ENCODE measurements at regions not wholly inside any gene's neighbourhood (a gene's known extent, or its start where the extent isn't known, plus 50 kb on each side); places are given as distances from the start of the nearest gene placed in this dataset.

GRCh38 chr4:63729519-63729918, 679.7 kb downstream of the TECRL start:
- ChIA-PET POLR2A (no interaction called here), CTCF (no interaction called here)
- H3K36me3 Mint-ChIP-seq (ENCODE audit: low read depth) = no peaks in the 10 kb centered on the region
- H3K4me3 Mint-ChIP-seq = no peak overlapping the region
- no peaks in the 10 kb centered on the region for H3K4me1 Mint-ChIP-seq
- H3K27me3 Mint-ChIP-seq = no peaks in the 10 kb centered on the region
- no peak overlapping the region for H3K27ac Mint-ChIP-seq
- DNase-seq = no peak
- H3K9me3 Mint-ChIP-seq = peaks cover 9% of the 10 kb centered on the region

GRCh38 chr4:63728480-63729177, 680.6 kb downstream of the TECRL start:
- Mint-ChIP-seq H3K4me3 (no peak overlapping the region), H3K4me1 (no peaks in the 10 kb centered on the region), H3K9me3 (peaks cover 9% of the 10 kb centered on the region), H3K36me3 (ENCODE audit: low read depth) (no peaks in the 10 kb centered on the region), H3K27ac (no peak overlapping the region), H3K27me3 (no peaks in the 10 kb centered on the region)
- ChIA-PET POLR2A (no interaction called here), CTCF (no interaction called here)
- DNase-seq = no peak

DNA sequence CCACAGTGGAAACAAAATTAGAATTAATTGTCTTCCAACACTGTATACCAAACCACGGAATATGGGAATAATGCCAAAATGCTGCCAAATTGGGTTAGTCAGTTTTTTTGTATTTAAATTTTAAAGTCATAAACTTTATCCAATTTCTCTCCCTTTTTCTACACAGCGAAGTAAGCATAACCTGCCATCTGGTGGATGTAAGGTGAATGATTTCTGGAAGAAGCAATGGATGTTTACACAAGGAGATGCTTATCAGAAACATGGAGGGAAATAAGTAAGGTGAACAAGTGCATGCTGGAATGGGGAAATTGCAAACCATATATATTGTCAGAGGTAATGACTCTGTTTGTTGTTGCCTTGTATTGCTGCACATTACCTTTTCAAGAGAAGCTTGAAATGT, 691.9 kb downstream of the TECRL start:
- DNase-seq = no peak
- H3K36me3 Mint-ChIP-seq (ENCODE audit: low read depth) = no peaks in the 10 kb centered on the region
- H3K4me1 Mint-ChIP-seq = no peaks in the 10 kb centered on the region
- ChIA-PET POLR2A (no interaction called here), CTCF (no interaction called here)
- no peaks in the 10 kb centered on the region for H3K27me3 Mint-ChIP-seq
- H3K4me3 Mint-ChIP-seq = no peak overlapping the region
- peaks cover 4% of the 10 kb centered on the region for H3K9me3 Mint-ChIP-seq
- H3K27ac Mint-ChIP-seq = no peak overlapping the region

- Mint-ChIP-seq H3K27ac (no peak overlapping the region), H3K9me3 (no peaks in the 10 kb centered on the region), H3K36me3 (ENCODE audit: low read depth) (no peaks in the 10 kb centered on the region), H3K4me1 (no peaks in the 10 kb centered on the region), H3K27me3 (no peaks in the 10 kb centered on the region), H3K4me3 (no peak overlapping the region)
- CTCF ChIA-PET = no interaction called here
- DNase-seq = no peak
- POLR2A ChIA-PET = no interaction called here
Measured at GRCh38 chr4:63708661-63709060, 700.6 kb downstream of the TECRL start.

DNA sequence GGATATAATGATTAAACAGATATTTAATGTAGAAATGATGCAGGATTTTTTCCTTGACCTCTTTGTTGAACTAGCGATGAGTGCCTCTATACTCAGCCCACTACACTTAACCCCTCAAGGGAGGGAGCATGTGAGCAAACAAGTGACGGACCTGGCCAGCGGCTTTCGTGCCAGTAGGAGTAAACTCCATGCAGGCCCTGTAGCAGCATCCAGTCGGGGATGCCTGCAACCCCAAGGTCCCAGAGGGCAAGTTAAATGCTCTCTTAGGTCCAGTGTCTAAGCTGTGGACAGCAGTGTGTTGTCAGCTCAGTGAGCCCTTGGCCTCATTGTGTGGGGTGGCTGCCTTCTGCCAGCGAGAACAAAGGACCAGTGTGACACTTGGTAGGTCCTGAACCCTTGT, 708.7 kb downstream of the TECRL start:
- CTCF ChIA-PET = no interaction called here
- Mint-ChIP-seq H3K36me3 (ENCODE audit: low read depth) (no peaks in the 10 kb centered on the region), H3K4me3 (no peak overlapping the region), H3K4me1 (no peaks in the 10 kb centered on the region), H3K27me3 (no peaks in the 10 kb centered on the region), H3K27ac (no peak overlapping the region), H3K9me3 (peaks cover 2% of the 10 kb centered on the region)
- POLR2A ChIA-PET = no interaction called here
- DNase-seq = no peak

- no peak for DNase-seq
- no peak overlapping the region for H3K27ac Mint-ChIP-seq
- CTCF ChIA-PET = no interaction called here
- H3K27me3 Mint-ChIP-seq = no peaks in the 10 kb centered on the region
- no peaks in the 10 kb centered on the region for H3K36me3 Mint-ChIP-seq (ENCODE audit: low read depth)
- POLR2A ChIA-PET = no interaction called here
- no peak overlapping the region for H3K4me3 Mint-ChIP-seq
- peaks cover 10% of the 10 kb centered on the region for H3K9me3 Mint-ChIP-seq
- H3K4me1 Mint-ChIP-seq = no peaks in the 10 kb centered on the region
Measured at GRCh38 chr4:63693321-63693720, 715.9 kb downstream of the TECRL start.

- H3K9me3 Mint-ChIP-seq = peaks cover 3% of the 10 kb centered on the region
- no peaks in the 10 kb centered on the region for H3K36me3 Mint-ChIP-seq (ENCODE audit: low read depth)
- H3K4me1 Mint-ChIP-seq = no peaks in the 10 kb centered on the region
- DNase-seq = no peak
- H3K27ac Mint-ChIP-seq = no peak overlapping the region
- ChIA-PET CTCF (no interaction called here), POLR2A (no interaction called here)
- no peaks in the 10 kb centered on the region for H3K27me3 Mint-ChIP-seq
- H3K4me3 Mint-ChIP-seq = no peak overlapping the region
Measured at GRCh38 chr4:63678358-63678931, 730.8 kb downstream of the TECRL start.

GRCh38 chr4:63670735-63671134, 738.5 kb downstream of the TECRL start:
- Mint-ChIP-seq H3K9me3 (peaks cover 5% of the 10 kb centered on the region), H3K27me3 (no peaks in the 10 kb centered on the region), H3K27ac (no peak overlapping the region), H3K36me3 (ENCODE audit: low read depth) (no peaks in the 10 kb centered on the region), H3K4me3 (no peak overlapping the region), H3K4me1 (no peaks in the 10 kb centered on the region)
- POLR2A ChIA-PET = no interaction called here
- CTCF ChIA-PET = no interaction called here
- DNase-seq = no peak

DNA sequence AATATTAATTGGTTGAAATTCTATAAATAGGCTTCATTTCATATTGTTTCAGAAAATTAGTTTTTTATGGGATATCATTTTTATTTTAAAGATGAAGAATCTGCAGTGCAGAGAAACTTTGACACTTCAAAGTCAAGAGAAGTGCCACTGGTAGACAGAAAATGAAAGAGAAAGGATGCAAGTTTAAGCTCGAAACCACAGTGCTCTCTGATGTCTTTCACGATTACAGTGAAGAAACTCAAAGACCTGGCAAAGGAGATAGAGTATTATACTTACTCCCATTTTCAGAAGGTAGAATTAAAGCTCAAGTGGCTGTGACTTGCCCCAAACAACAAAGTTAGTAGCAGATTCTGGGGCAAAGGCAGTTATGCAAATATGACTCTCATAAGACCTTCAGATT, 745.4 kb downstream of the TECRL start:
- no peaks in the 10 kb centered on the region for H3K4me1 Mint-ChIP-seq

GRCh38 chr4:63644396-63644795, 764.9 kb downstream of the TECRL start:
- H3K4me1 Mint-ChIP-seq = no peaks in the 10 kb centered on the region
- no peak for DNase-seq
- H3K9me3 Mint-ChIP-seq = no peaks in the 10 kb centered on the region
- POLR2A ChIA-PET = no interaction called here
- no peak overlapping the region for H3K4me3 Mint-ChIP-seq
- CTCF ChIA-PET = no interaction called here
- H3K27me3 Mint-ChIP-seq = no peaks in the 10 kb centered on the region
- no peaks in the 10 kb centered on the region for H3K36me3 Mint-ChIP-seq (ENCODE audit: low read depth)
- no peak overlapping the region for H3K27ac Mint-ChIP-seq

More for the DNA sequence above, 745.4 kb downstream of the TECRL start:
- no peak overlapping the region for H3K4me3 Mint-ChIP-seq
- H3K9me3 Mint-ChIP-seq = peaks cover 4% of the 10 kb centered on the region
- ChIA-PET POLR2A (no interaction called here), CTCF (no interaction called here)
- no peak for DNase-seq
- no peaks in the 10 kb centered on the region for H3K27me3 Mint-ChIP-seq
- H3K27ac Mint-ChIP-seq = no peak overlapping the region
- H3K36me3 Mint-ChIP-seq (ENCODE audit: low read depth) = no peaks in the 10 kb centered on the region

DNA sequence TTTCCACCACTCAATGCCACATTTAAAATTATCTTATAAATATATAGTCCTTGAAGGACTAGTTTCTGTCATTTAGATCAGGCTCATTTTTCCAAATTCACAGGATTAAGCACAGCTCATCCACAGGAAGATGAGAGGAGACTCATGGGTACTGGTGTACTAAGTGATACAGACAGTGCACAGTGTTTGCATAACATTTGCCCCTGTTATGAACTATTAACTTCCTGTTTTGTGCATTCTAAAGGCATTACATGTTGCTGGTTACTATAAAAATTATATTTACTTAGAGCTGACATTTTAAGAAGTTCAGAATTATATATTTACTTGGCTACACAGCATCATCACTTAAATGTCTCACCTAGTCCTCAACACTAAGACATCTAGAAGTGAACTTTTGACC, 772.0 kb downstream of the TECRL start:
- Mint-ChIP-seq H3K4me1 (no peaks in the 10 kb centered on the region), H3K36me3 (ENCODE audit: low read depth) (no peaks in the 10 kb centered on the region), H3K27ac (no peak overlapping the region), H3K9me3 (peaks cover 3% of the 10 kb centered on the region), H3K4me3 (no peak overlapping the region), H3K27me3 (no peaks in the 10 kb centered on the region)
- CTCF ChIA-PET = no interaction called here
- DNase-seq = no peak
- POLR2A ChIA-PET = no interaction called here

DNA sequence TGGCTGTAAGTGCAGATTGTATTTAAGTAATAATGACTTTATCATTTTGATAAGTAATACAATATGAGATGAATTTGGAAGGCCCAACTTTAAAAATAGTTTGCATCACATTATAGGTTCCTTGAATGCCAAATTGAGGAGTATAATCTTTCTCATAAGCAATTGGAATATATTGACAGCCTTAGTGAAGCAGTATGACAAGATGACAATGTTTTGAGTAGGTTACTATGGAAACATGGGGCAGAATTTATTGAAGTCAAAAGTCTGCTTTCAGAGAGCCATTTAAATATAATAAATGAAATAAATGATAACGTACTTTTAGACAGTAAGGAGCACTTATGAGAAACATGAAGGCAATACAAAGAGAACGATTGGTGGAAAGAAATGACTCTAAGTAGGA, 776.4 kb downstream of the TECRL start:
- H3K36me3 Mint-ChIP-seq (ENCODE audit: low read depth) = no peaks in the 10 kb centered on the region
- H3K27me3 Mint-ChIP-seq = no peaks in the 10 kb centered on the region
- no peak overlapping the region for H3K4me3 Mint-ChIP-seq
- H3K4me1 Mint-ChIP-seq = no peaks in the 10 kb centered on the region
- ChIA-PET CTCF (no interaction called here), POLR2A (no interaction called here)
- peaks cover 6% of the 10 kb centered on the region for H3K9me3 Mint-ChIP-seq
- no peak overlapping the region for H3K27ac Mint-ChIP-seq
- no peak for DNase-seq

DNA sequence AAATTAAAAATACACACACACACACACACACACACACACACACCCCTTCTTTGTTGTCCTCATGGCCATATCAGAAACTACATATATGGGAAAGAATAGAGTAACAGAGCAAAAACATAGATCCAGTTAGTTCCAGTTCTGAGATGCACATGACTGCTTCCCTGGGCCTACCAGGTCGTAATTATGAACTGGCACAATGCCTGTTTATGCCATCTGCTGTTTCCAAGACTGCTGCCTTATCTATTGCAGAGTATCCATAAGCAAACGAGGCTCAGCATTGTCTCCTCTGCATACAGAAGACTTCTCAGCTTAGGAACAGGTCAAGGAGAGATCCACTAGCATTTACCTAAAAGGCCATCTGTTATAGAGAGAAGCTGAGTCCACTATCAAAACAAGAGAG, 789.0 kb downstream of the TECRL start:
- CTCF ChIA-PET = no interaction called here
- Mint-ChIP-seq H3K4me3 (no peak overlapping the region), H3K36me3 (ENCODE audit: low read depth) (no peaks in the 10 kb centered on the region), H3K27ac (no peak overlapping the region), H3K27me3 (no peaks in the 10 kb centered on the region), H3K9me3 (no peaks in the 10 kb centered on the region), H3K4me1 (no peaks in the 10 kb centered on the region)
- DNase-seq = no peak
- POLR2A ChIA-PET = no interaction called here

- Mint-ChIP-seq H3K27me3 (no peaks in the 10 kb centered on the region), H3K9me3 (no peaks in the 10 kb centered on the region), H3K36me3 (ENCODE audit: low read depth) (no peaks in the 10 kb centered on the region), H3K4me3 (no peak overlapping the region), H3K4me1 (no peaks in the 10 kb centered on the region), H3K27ac (no peak overlapping the region)
- ChIA-PET POLR2A (no interaction called here), CTCF (no interaction called here)
- DNase-seq = no peak
Measured at GRCh38 chr4:63619771-63620170, 789.5 kb downstream of the TECRL start.

Measured in activated CD4-positive, alpha-beta memory T cell treated with anti-CD3 and anti-CD28 coated beads, Interleukin-2, amount 10 ng/mL, durations not matched to agents 7 days and 5 days (primary cell).